ENCODE measurements at regions not wholly inside any gene's neighbourhood (a gene's known extent, or its start where the extent isn't known, plus 50 kb on each side); places are given as distances from the start of the nearest gene placed in this dataset.

- Histone ChIP-seq H4K20me1 (replicated peaks; ENCODE audit: control insufficient read depth, extremely low read depth, insufficient read depth, low read length) (no peaks in the 10 kb centered on the region), H3K79me2 (ENCODE audit: control insufficient read depth, insufficient read depth, low read length) (no peaks in the 10 kb centered on the region), H2AFZ (ENCODE audit: low read depth, low read length) (no peak overlapping the region), H3K36me3 (ENCODE audit: control insufficient read depth in 2 of 2, extremely low read depth in 1 of 2, insufficient read depth in 2 of 2, low read length in 2 of 2) (no peaks in the 10 kb centered on the region), H3K9ac (replicated peaks; ENCODE audit: extremely low read depth, insufficient read depth, low read length) (no peak overlapping the region), H3K27ac (ENCODE audit: insufficient read depth, low read depth, low read length) (no peak overlapping the region), H3K27me3 (ENCODE audit: control insufficient read depth in 2 of 2, insufficient read depth in 2 of 2, low read length in 2 of 2) (peaks cover 24 to 44% of the 10 kb centered on the region in 2 experiments), H3K4me2 (ENCODE audit: insufficient read depth, low read length) (no peak overlapping the region), H3K9me3 (replicated peaks; ENCODE audit: control insufficient read depth, insufficient read depth, low read length) (no peaks in the 10 kb centered on the region), H3K4me3 (replicated peaks in 1 of 3; ENCODE audit: insufficient read depth in 1 of 3, low read depth in 1 of 3, low read length in 3 of 3) (no peak overlapping the region), H3K9me1 (replicated peaks; ENCODE audit: control insufficient read depth, extremely low read depth, insufficient read depth, low read length) (no peaks in the 10 kb centered on the region), H3K4me1 (ENCODE audit: control insufficient read depth, extremely low read depth, insufficient read depth, low read length) (peaks cover 6% of the 10 kb centered on the region)
- dilution Hi-C loops (cut with MboI; ENCODE audit: extremely low pct_ligation_motif_present, low sequenced_read_pairs) (no loop called here), intact Hi-C loops (cut with micrococcal nuclease) (loop anchor here (5.0 kb wide), 1 partner anchor 201 kb away; no protein-coding TSS in a partner anchor)
- POLR2A ChIA-PET = no interaction called here
- FAIRE-seq (peak; percentile 70), DNase-seq (ENCODE audit: low read depth, low spot score) (peak; percentile 33)
- TF ChIP-seq CTCF (IDR thresholded peaks at IDR 0.05; ENCODE audit: extremely low read depth in 1 of 2, insufficient read depth in 1 of 2, low read depth in 1 of 2, low read length in 2 of 2) (peak; percentile 13 to 18), EZH2 (IDR thresholded peaks at IDR 0.05; ENCODE audit: borderline replicate concordance, low read depth, low read length, severe bottlenecking) (no peak)
- CTCF ChIA-PET = no interaction called here
- no TSS peak for BruUV-seq (replicated peaks)
These were observed 85.5 kb upstream of the PRKG1 start for GRCh38 chr10:50988792-50989191.

GRCh38 chr10:50990568-50991455 is 83.5 kb upstream of the PRKG1 start:
- H3K27me3 ChIP-seq (ENCODE audit: control insufficient read depth in 2 of 2, insufficient read depth in 2 of 2, low read length in 2 of 2) = peaks cover 19 to 46% of the 10 kb centered on the region in 2 experiments
- no peak overlapping the region for H3K9ac ChIP-seq (replicated peaks; ENCODE audit: extremely low read depth, insufficient read depth, low read length)
- peak overlapping the region; percentile 91 for H2AFZ ChIP-seq (ENCODE audit: low read depth, low read length)
- no TSS peak for BruUV-seq (replicated peaks)
- no peaks in the 10 kb centered on the region for H3K9me3 ChIP-seq (replicated peaks; ENCODE audit: control insufficient read depth, insufficient read depth, low read length)
- peak overlapping the region; percentile 51 to 82 (median 58) for H3K4me3 ChIP-seq (replicated peaks in 1 of 3; ENCODE audit: insufficient read depth in 1 of 3, low read depth in 1 of 3, low read length in 3 of 3)
- no peaks in the 10 kb centered on the region for H3K79me2 ChIP-seq (ENCODE audit: control insufficient read depth, insufficient read depth, low read length)
- intact Hi-C loops (cut with micrococcal nuclease) = no loop called here
- CTCF ChIA-PET = interaction anchor here (1.4 kb wide), 1 partner anchor 1790 kb away, joined by 3 read pairs; no protein-coding TSS in a partner anchor
- TF ChIP-seq POLR2AphosphoS5 (IDR thresholded peaks at IDR 0.05; ENCODE audit: insufficient read depth, low read depth, low read length) (no peak), FOS (IDR thresholded peaks at IDR 0.05; ENCODE audit: borderline replicate concordance, insufficient read depth, low read length) (no peak), MYC (IDR thresholded peaks at IDR 0.05; ENCODE audit: low read depth, low read length) (no peak), JUN (IDR thresholded peaks at IDR 0.05; ENCODE audit: borderline replicate concordance, insufficient read depth, insufficient read length, low read depth) (no peak)
- H3K36me3 ChIP-seq (ENCODE audit: control insufficient read depth in 2 of 2, extremely low read depth in 1 of 2, insufficient read depth in 2 of 2, low read length in 2 of 2) = no peaks in the 10 kb centered on the region
- H3K27ac ChIP-seq (ENCODE audit: insufficient read depth, low read depth, low read length) = no peak overlapping the region
- peak; percentile 44 for DNase-seq (ENCODE audit: low read depth, low spot score)
- no peaks in the 10 kb centered on the region for H3K9me1 ChIP-seq (replicated peaks; ENCODE audit: control insufficient read depth, extremely low read depth, insufficient read depth, low read length)
- FAIRE-seq = peak; percentile 35
- H4K20me1 ChIP-seq (replicated peaks; ENCODE audit: control insufficient read depth, extremely low read depth, insufficient read depth, low read length) = no peaks in the 10 kb centered on the region
- dilution Hi-C loops (cut with MboI; ENCODE audit: extremely low pct_ligation_motif_present, low sequenced_read_pairs) = no loop called here
- peak overlapping the region; percentile 74 for H3K4me2 ChIP-seq (ENCODE audit: insufficient read depth, low read length)
- peaks cover 6% of the 10 kb centered on the region for H3K4me1 ChIP-seq (ENCODE audit: control insufficient read depth, extremely low read depth, insufficient read depth, low read length)
- POLR2A ChIA-PET = no interaction called here

Measured in endothelial cell of umbilical vein (primary cell).